MM.1S (cell line): ENCODE measurements at regions not wholly inside any gene's neighbourhood (a gene's known extent, or its start where the extent isn't known, plus 50 kb on each side); places are given as distances from the start of the nearest gene placed in this dataset.

Source experiments
- DNase-seq: peaks from one replicate; pipeline ENCODE4 v3.0.0-alpha.2; 2015
- H2AFZ ChIP-seq: fragments of 300-600 bp; sonication (generic); 2 replicates; pipeline ENCODE4 v1.6.0; 2016; ENCODE audit warnings: antibody characterized with exemption, low read length
- H3F3A ChIP-seq: fragments of 300-600 bp; sonication (generic); 2 replicates; pipeline ENCODE4 v1.6.1; 2016; ENCODE audit warnings: mild to moderate bottlenecking, antibody characterized with exemption, low read length, moderate library complexity, mixed read lengths; ENCODE audit not compliant: insufficient read depth
- H3K27ac ChIP-seq: fragments of 300-600 bp; sonication (generic); 2 replicates; pipeline ENCODE4 v1.5.1; 2016; ENCODE audit warnings: mild to moderate bottlenecking, low read length
- H3K27me3 ChIP-seq: fragments of 300-600 bp; sonication (generic); replicated peaks from 2 replicates; pipeline ENCODE4 v1.6.0; 2016; ENCODE audit warnings: low read length; ENCODE audit not compliant: insufficient read depth
- H3K36me3 ChIP-seq: fragments of 300-600 bp; sonication (generic); replicated peaks from 2 replicates; pipeline ENCODE4 v1.6.1; 2016; ENCODE audit warnings: mild to moderate bottlenecking, low read length, mixed read lengths; ENCODE audit not compliant: insufficient read depth
- H3K4me1 ChIP-seq: fragments of 300-600 bp; sonication (generic); 2 replicates; pipeline ENCODE4 v1.6.1; 2016; ENCODE audit warnings: low read length, mixed read lengths
- H3K4me2 ChIP-seq: fragments of 300-600 bp; sonication (generic); 2 replicates; pipeline ENCODE4 v1.6.0; 2016; ENCODE audit warnings: low read depth, low read length
- H3K4me3 ChIP-seq: fragments of 300-600 bp; sonication (generic); 2 replicates; pipeline ENCODE4 v1.5.1; 2016; ENCODE audit warnings: low read length, mixed read lengths
- H3K79me2 ChIP-seq: fragments of 300-600 bp; sonication (generic); 2 replicates; pipeline ENCODE4 v1.6.1; 2016; ENCODE audit warnings: mixed run types, low read length, mixed read lengths
- H3K9ac ChIP-seq: fragments of 300-600 bp; sonication (generic); 2 replicates; pipeline ENCODE4 v1.6.1; 2016; ENCODE audit warnings: low read length, mixed read lengths
- H3K9me2 ChIP-seq: fragments of 300-600 bp; sonication (generic); replicated peaks from 2 replicates; pipeline ENCODE4 v1.6.1; 2016; ENCODE audit warnings: mild to moderate bottlenecking, low read length, mixed read lengths; ENCODE audit not compliant: insufficient read depth
- H3K9me3 ChIP-seq: fragments of 300-600 bp; sonication (generic); replicated peaks from 2 replicates; pipeline ENCODE4 v1.6.1; 2016; ENCODE audit warnings: mild to moderate bottlenecking, low read length, mixed read lengths; ENCODE audit not compliant: insufficient read depth
- H4K20me1 ChIP-seq: fragments of 300-600 bp; sonication (generic); 2 replicates; pipeline ENCODE4 v1.6.1; 2016; ENCODE audit warnings: mild to moderate bottlenecking, low read length, moderate library complexity, mixed read lengths; ENCODE audit not compliant: insufficient read depth
- EZH2 ChIP-seq: fragments of 300-600 bp; sonication (generic); optimal IDR thresholded peaks from 2 replicates; pipeline ENCODE3; 2017; ENCODE audit warnings: low read depth, mild to moderate bottlenecking, antibody characterized with exemption, low read length, mixed read lengths
- EZH2phosphoT487 ChIP-seq: fragments of 300-600 bp; sonication (generic); IDR thresholded peaks from 2 replicates; pipeline ENCODE4 v1.6.1; 2018; ENCODE audit warnings: antibody characterized with exemption, low read length
- TF ChIP-seq, protein P1 (sequence below): fragments of 300-600 bp; sonication (generic); IDR thresholded peaks from 2 replicates; pipeline ENCODE4 v1.5.1; 2016; ENCODE audit warnings: antibody characterized with exemption, low read length, mixed read lengths

DNA sequence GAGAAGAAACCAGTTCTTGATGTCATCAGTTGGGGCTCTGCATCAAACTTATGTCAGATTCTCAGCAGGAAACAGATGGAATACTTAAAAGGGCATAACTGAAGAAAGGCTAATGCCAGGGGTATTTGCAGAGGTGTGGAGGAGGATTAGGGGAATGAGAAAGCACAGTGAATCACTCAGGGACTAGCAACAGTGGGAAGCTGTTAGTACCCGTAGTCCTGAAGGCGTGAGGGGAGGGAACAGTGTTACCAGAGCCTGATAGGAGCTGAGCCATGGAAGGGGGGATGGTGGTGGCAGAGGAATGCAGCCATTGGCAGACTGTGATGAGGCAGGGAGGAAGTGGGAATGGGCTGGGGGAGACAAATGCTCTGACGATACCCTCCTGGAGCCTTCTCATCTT is 162.3 kb downstream of the UTP18 start:
- Histone ChIP-seq H3F3A (no peaks in the 10 kb centered on the region), H3K9me2 (no peaks in the 10 kb centered on the region), H2AFZ (no peak overlapping the region), H3K9ac (no peak overlapping the region), H3K9me3 (no peaks in the 10 kb centered on the region), H3K4me1 (no peaks in the 10 kb centered on the region), H3K36me3 (no peaks in the 10 kb centered on the region), H4K20me1 (no peaks in the 10 kb centered on the region), H3K4me2 (no peak overlapping the region), H3K27me3 (no peaks in the 10 kb centered on the region), H3K27ac (no peak overlapping the region), H3K4me3 (no peak overlapping the region), H3K79me2 (no peaks in the 10 kb centered on the region)
- TF ChIP-seq EZH2phosphoT487 (no peak), EZH2 (no peak)
- TF ChIP-seq, protein P1, sequence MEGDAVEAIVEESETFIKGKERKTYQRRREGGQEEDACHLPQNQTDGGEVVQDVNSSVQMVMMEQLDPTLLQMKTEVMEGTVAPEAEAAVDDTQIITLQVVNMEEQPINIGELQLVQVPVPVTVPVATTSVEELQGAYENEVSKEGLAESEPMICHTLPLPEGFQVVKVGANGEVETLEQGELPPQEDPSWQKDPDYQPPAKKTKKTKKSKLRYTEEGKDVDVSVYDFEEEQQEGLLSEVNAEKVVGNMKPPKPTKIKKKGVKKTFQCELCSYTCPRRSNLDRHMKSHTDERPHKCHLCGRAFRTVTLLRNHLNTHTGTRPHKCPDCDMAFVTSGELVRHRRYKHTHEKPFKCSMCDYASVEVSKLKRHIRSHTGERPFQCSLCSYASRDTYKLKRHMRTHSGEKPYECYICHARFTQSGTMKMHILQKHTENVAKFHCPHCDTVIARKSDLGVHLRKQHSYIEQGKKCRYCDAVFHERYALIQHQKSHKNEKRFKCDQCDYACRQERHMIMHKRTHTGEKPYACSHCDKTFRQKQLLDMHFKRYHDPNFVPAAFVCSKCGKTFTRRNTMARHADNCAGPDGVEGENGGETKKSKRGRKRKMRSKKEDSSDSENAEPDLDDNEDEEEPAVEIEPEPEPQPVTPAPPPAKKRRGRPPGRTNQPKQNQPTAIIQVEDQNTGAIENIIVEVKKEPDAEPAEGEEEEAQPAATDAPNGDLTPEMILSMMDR, result no peak
- DNase-seq, result no peak

DNA sequence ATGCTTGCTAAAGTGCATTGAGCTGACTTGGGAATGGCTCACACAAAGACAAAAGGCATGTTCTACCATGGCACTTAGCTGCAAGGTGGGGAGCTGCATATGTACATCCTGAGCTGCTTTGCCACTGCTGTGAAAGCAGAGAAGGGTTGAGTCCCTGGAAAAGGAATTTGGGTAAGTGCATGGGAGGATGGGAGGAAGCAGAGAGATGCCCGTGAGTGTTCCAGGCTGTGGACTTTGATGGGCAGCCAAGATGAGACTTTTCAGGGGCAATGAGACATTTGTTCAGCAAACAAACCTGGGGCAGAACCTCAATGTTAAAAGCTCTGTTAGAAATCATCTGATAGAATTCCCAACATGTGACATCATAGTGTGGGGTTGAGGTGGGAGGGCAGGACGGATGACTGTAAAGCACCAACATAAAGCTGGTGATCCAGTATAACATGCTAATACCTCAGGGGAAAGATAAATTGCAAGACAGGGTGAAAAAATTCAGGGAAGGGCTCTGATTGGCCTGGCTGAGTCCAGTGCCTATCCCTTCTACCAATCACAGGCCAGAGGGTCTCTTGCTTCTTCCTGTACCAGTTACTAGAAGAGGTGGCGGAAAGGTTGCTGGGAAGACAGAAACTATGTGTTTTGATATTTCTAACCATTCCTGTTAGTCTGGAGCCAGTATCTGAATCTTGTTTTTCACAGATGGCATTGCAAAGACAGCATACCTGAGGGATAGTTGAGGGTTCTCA is 163.2 kb downstream of the UTP18 start:
- Histone ChIP-seq H3K9me3 (no peaks in the 10 kb centered on the region), H3F3A (no peaks in the 10 kb centered on the region), H3K9me2 (no peaks in the 10 kb centered on the region), H3K27ac (no peak overlapping the region), H3K27me3 (no peaks in the 10 kb centered on the region), H2AFZ (no peak overlapping the region), H3K4me3 (no peak overlapping the region), H3K4me1 (no peaks in the 10 kb centered on the region), H4K20me1 (no peaks in the 10 kb centered on the region), H3K4me2 (no peak overlapping the region), H3K79me2 (no peaks in the 10 kb centered on the region), H3K36me3 (no peaks in the 10 kb centered on the region), H3K9ac (no peak overlapping the region)
- TF ChIP-seq EZH2, result no peak
- TF ChIP-seq, protein P1, result no peak
- TF ChIP-seq EZH2phosphoT487, result no peak
- no peak for DNase-seq

DNA sequence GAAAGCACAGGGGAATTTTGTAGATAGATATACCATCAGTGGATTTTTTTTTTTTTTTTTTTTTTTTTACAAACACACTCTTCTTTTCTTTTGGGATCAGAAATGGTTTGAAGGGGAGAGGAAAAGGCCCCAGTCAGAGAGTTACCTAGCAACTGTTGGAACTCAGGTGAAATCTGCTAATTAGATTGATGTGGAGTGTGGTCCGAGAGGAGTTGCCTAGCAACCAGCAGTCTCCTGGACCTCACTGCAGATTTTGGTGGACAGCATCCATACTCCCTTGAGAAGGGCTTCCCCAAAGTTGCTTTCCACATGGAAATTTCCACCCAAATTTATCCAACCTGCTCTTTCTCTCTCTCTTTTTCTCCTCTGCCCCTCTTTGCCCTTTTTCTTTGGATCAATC is 165.4 kb downstream of the UTP18 start:
- Histone ChIP-seq H4K20me1 (no peaks in the 10 kb centered on the region), H3K79me2 (no peaks in the 10 kb centered on the region), H3F3A (no peaks in the 10 kb centered on the region), H3K27me3 (no peaks in the 10 kb centered on the region), H3K9ac (no peak overlapping the region), H3K9me3 (no peaks in the 10 kb centered on the region), H2AFZ (no peak overlapping the region), H3K4me2 (no peak overlapping the region), H3K36me3 (no peaks in the 10 kb centered on the region), H3K4me1 (no peaks in the 10 kb centered on the region), H3K9me2 (no peaks in the 10 kb centered on the region), H3K27ac (no peak overlapping the region), H3K4me3 (no peak overlapping the region)
- TF ChIP-seq, protein P1, result no peak
- no peak for DNase-seq
